ENCODE measurements at regions not wholly inside any gene's neighbourhood (a gene's known extent, or its start where the extent isn't known, plus 50 kb on each side); places are given as distances from the start of the nearest gene placed in this dataset.

GRCh38 chr10:108392286-108392685 lies 1227.8 kb upstream of the SORCS1 start:
- TF ChIP-seq CTCF (conservative IDR thresholded peaks at IDR 0.05; ENCODE audit: low read depth in 2 of 2) = no peak
- TF ChIP-seq REST (IDR thresholded peaks at IDR 0.05; ENCODE audit: unreplicated experiment) = no peak
- TF ChIP-seq EZH2phosphoT487 (IDR thresholded peaks at IDR 0.05; ENCODE audit: unreplicated experiment) = no peak
- TF ChIP-seq EZH2 (IDR thresholded peaks at IDR 0.05; ENCODE audit: low read depth, unreplicated experiment) = no peak
- TF ChIP-seq POLR2AphosphoS5 (IDR thresholded peaks at IDR 0.05; ENCODE audit: low read depth) = no peak
- no peak for TF ChIP-seq JUNB (IDR thresholded peaks at IDR 0.05; ENCODE audit: unreplicated experiment)
- no peak for TF ChIP-seq ZNF462 (CRISPR knock-in tag; IDR thresholded peaks at IDR 0.05)
- no peak for TF ChIP-seq ETS1 (IDR thresholded peaks at IDR 0.05)
- TF ChIP-seq CREB1 (CRISPR knock-in tag; IDR thresholded peaks at IDR 0.05; ENCODE audit: low read depth) = no peak
- TF ChIP-seq STAT1 (IDR thresholded peaks at IDR 0.05; ENCODE audit: unreplicated experiment) = no peak
- TF ChIP-seq ZNF114 (CRISPR knock-in tag; IDR thresholded peaks at IDR 0.05) = no peak
- no peak for TF ChIP-seq ZNF331 (CRISPR knock-in tag; IDR thresholded peaks at IDR 0.05; ENCODE audit: low read depth)
- no peak for TF ChIP-seq NANOG (IDR thresholded peaks at IDR 0.05; ENCODE audit: borderline replicate concordance)

Measured in GM23338 (cell line).